GM23338 (cell line): ENCODE measurements at regions not wholly inside any gene's neighbourhood (a gene's known extent, or its start where the extent isn't known, plus 50 kb on each side); places are given as distances from the start of the nearest gene placed in this dataset.

Source experiments
- ATAC-seq: fragments of 200-7000 bp; cut with Tn5 transposase; 3 replicates; pipeline ENCODE4 v1.9.1; 2020
- DNase-seq: peaks from one replicate; pipeline ENCODE4 v3.0.0-alpha.2; 2015; ENCODE audit warnings: low spot score
- H2AFZ ChIP-seq: fragments of 200-600 bp; sonication (generic); 2 replicates; pipeline ENCODE4 v1.8.0; 2016; ENCODE audit warnings: antibody characterized with exemption, mild to moderate bottlenecking, moderate library complexity
- H3F3A ChIP-seq: fragments of 200-600 bp; sonication (generic); replicated peaks from 2 replicates; pipeline ENCODE4 v1.8.0; 2017; ENCODE audit warnings: antibody characterized with exemption, mixed run types, low read depth
- H3K27ac ChIP-seq: fragments of 200-600 bp; sonication (generic); 2 replicates; pipeline ENCODE4 v1.6.1; 2016; ENCODE audit warnings: low read depth
- H3K27me3 ChIP-seq: fragments of 200-600 bp; sonication (generic); 2 replicates; pipeline ENCODE4 v1.8.0; 2016; ENCODE audit warnings: mild to moderate bottlenecking, mixed run types, moderate library complexity; ENCODE audit not compliant: insufficient read depth
- H3K36me3 ChIP-seq: fragments of 200-600 bp; sonication (generic); 2 replicates; pipeline ENCODE4 v1.8.0; 2016; ENCODE audit warnings: mild to moderate bottlenecking; ENCODE audit not compliant: insufficient read depth
- H3K4me1 ChIP-seq: fragments of 200-600 bp; sonication (generic); 2 replicates; pipeline ENCODE4 v1.8.0; 2016; ENCODE audit warnings: mild to moderate bottlenecking, moderate library complexity; ENCODE audit not compliant: insufficient read depth
- H3K4me2 ChIP-seq: fragments of 200-600 bp; sonication (generic); 2 replicates; pipeline ENCODE4 v1.7.1; 2017; ENCODE audit warnings: mixed run types
- H3K4me3 ChIP-seq: fragments of 200-600 bp; sonication (generic); 2 replicates; pipeline ENCODE4 v1.6.1; 2016; ENCODE audit warnings: mixed run types
- H3K79me2 ChIP-seq: fragments of 200-600 bp; sonication (generic); replicated peaks from 2 replicates; pipeline ENCODE4 v1.8.0; 2017; ENCODE audit warnings: mild to moderate bottlenecking; ENCODE audit not compliant: insufficient read depth
- H3K9me2 ChIP-seq: fragments of 200-600 bp; sonication (generic); 2 replicates; pipeline ENCODE4 v1.8.0; 2017; ENCODE audit not compliant: insufficient read depth
- H4K20me1 ChIP-seq: fragments of 200-600 bp; sonication (generic); replicated peaks from 2 replicates; pipeline ENCODE4 v1.8.0; 2017; ENCODE audit warnings: mild to moderate bottlenecking; ENCODE audit not compliant: insufficient read depth
- H3K27ac Mint-ChIP-seq: 2 replicates; pipeline ENCODE4 v1.8.0; 2020; ENCODE audit warnings: inconsistent platforms, mild to moderate bottlenecking, moderate library complexity, mixed read lengths
- H3K27me3 Mint-ChIP-seq: 3 replicates; pipeline ENCODE4 v1.8.0; 2022; ENCODE audit warnings: low read depth, mild to moderate bottlenecking, moderate library complexity, mixed read lengths, inconsistent platforms; ENCODE audit not compliant: insufficient read depth, poor library complexity
- H3K36me3 Mint-ChIP-seq: 3 replicates; pipeline ENCODE4 v1.8.0; 2021; ENCODE audit warnings: low read depth, mild to moderate bottlenecking, inconsistent platforms, moderate library complexity, mixed read lengths
- H3K4me1 Mint-ChIP-seq: 3 replicates; pipeline ENCODE4 v1.8.0; 2020; ENCODE audit warnings: mild to moderate bottlenecking, inconsistent platforms, mixed read lengths
- H3K4me3 Mint-ChIP-seq: 3 replicates; pipeline ENCODE4 v1.8.0; 2021; ENCODE audit warnings: moderate library complexity, mild to moderate bottlenecking, inconsistent platforms, mixed read lengths
- H3K9me3 Mint-ChIP-seq: 3 replicates; pipeline ENCODE4 v1.8.0; 2020; ENCODE audit warnings: moderate library complexity, mild to moderate bottlenecking, inconsistent platforms, mixed read lengths
- CREB1 ChIP-seq: fragments of 250-450 bp; sonication (Bioruptor Pico); IDR thresholded peaks from 2 replicates; pipeline ENCODE4 v1.5.0; 2020; ENCODE audit warnings: low read depth, mild to moderate bottlenecking, moderate library complexity
- EZH2 ChIP-seq: fragments of 200-600 bp; sonication (generic); IDR thresholded peaks from one replicate; pipeline ENCODE4 v1.8.0; 2017; ENCODE audit warnings: antibody characterized with exemption, mild to moderate bottlenecking, low read depth; ENCODE audit not compliant: unreplicated experiment
- JUNB ChIP-seq: IDR thresholded peaks from one replicate; pipeline ENCODE4 v1.6.1; 2016; ENCODE audit warnings: antibody characterized with exemption; ENCODE audit not compliant: unreplicated experiment
- NANOG ChIP-seq: IDR thresholded peaks from 2 replicates; pipeline ENCODE4 v1.6.1; 2016; ENCODE audit warnings: antibody characterized with exemption, borderline replicate concordance
- POLR2AphosphoS5 ChIP-seq: IDR thresholded peaks from 2 replicates; pipeline ENCODE4 v1.6.1; 2016; ENCODE audit warnings: antibody characterized with exemption, low read depth
- STAT1 ChIP-seq: IDR thresholded peaks from one replicate; pipeline ENCODE4 v1.6.1; 2016; ENCODE audit warnings: antibody characterized with exemption; ENCODE audit not compliant: unreplicated experiment
- ZNF331 ChIP-seq: fragments of 250-450 bp; sonication (Bioruptor Pico); IDR thresholded peaks from 2 replicates; pipeline ENCODE4 v1.5.0; 2020; ENCODE audit warnings: low read depth, mild to moderate bottlenecking, moderate library complexity
- TF ChIP-seq, protein P1 (sequence below): IDR thresholded peaks from one replicate; pipeline ENCODE4 v1.6.1; 2018; ENCODE audit warnings: antibody characterized with exemption; ENCODE audit not compliant: unreplicated experiment
- TF ChIP-seq, protein P2 (sequence below): IDR thresholded peaks from 2 replicates; pipeline ENCODE4 v1.6.1; 2016; ENCODE audit warnings: antibody characterized with exemption
- TF ChIP-seq, protein P3 (sequence below), 2 experiments: fragments of 200-600 bp in 1 of 2; sonication (generic) in 1 of 2; conservative IDR thresholded peaks; 2 replicates each; pipeline versions ENCODE4 v1.5.1 to v1.6.1; 2016 to 2017; ENCODE audit warnings: antibody characterized with exemption in 2 of 2, low read depth in 2 of 2, mild to moderate bottlenecking in 2 of 2, moderate library complexity in 1 of 2
- TF ChIP-seq, protein P4 (sequence below): fragments of 250-450 bp; sonication (Bioruptor Pico); IDR thresholded peaks from 2 replicates; pipeline ENCODE4 v1.5.0; 2020; ENCODE audit warnings: mild to moderate bottlenecking, moderate library complexity

DNA sequence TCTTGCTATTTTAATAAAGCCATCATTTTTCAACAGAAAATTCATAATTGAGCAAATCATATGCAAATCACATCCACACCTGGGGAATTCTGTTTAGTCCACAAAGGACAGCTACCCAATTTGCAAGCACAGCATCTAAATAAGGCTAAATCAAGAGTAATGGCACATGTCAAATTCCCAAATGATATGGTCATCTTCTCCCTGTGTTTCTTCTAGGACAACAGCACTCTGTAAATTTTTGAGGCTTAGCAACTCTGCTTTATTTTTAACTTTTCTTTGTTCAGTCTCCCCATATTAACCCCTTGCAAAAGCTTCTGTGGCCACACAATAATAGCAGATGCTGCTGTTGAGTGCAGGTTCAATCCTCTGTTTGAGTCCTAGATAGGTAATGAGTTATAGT, 155.6 kb upstream of the DAAM1 start (continued):
- TF ChIP-seq, protein P1, sequence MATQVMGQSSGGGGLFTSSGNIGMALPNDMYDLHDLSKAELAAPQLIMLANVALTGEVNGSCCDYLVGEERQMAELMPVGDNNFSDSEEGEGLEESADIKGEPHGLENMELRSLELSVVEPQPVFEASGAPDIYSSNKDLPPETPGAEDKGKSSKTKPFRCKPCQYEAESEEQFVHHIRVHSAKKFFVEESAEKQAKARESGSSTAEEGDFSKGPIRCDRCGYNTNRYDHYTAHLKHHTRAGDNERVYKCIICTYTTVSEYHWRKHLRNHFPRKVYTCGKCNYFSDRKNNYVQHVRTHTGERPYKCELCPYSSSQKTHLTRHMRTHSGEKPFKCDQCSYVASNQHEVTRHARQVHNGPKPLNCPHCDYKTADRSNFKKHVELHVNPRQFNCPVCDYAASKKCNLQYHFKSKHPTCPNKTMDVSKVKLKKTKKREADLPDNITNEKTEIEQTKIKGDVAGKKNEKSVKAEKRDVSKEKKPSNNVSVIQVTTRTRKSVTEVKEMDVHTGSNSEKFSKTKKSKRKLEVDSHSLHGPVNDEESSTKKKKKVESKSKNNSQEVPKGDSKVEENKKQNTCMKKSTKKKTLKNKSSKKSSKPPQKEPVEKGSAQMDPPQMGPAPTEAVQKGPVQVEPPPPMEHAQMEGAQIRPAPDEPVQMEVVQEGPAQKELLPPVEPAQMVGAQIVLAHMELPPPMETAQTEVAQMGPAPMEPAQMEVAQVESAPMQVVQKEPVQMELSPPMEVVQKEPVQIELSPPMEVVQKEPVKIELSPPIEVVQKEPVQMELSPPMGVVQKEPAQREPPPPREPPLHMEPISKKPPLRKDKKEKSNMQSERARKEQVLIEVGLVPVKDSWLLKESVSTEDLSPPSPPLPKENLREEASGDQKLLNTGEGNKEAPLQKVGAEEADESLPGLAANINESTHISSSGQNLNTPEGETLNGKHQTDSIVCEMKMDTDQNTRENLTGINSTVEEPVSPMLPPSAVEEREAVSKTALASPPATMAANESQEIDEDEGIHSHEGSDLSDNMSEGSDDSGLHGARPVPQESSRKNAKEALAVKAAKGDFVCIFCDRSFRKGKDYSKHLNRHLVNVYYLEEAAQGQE, result no peak
- TF ChIP-seq EZH2 (no peak), POLR2AphosphoS5 (no peak)
- TF ChIP-seq, protein P2, sequence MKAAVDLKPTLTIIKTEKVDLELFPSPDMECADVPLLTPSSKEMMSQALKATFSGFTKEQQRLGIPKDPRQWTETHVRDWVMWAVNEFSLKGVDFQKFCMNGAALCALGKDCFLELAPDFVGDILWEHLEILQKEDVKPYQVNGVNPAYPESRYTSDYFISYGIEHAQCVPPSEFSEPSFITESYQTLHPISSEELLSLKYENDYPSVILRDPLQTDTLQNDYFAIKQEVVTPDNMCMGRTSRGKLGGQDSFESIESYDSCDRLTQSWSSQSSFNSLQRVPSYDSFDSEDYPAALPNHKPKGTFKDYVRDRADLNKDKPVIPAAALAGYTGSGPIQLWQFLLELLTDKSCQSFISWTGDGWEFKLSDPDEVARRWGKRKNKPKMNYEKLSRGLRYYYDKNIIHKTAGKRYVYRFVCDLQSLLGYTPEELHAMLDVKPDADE, result no peak

DNA sequence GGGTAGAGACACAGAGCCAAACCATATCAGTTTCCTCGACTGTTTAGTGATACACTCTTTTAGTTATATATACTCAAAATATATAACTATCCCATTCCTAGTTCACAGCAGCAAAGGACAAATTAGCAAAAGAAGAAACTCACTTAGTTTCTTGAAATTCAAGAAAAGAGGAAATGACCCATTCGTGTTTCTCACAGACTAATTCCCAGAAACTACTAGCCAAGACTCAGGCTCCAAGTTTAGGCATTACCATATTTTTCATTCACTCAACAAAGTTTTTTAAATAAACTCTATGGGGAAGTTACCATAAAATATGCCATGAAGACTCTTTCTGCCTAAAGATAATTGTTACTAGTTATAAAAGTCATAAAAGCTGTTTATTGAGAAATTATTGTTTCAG, 152.3 kb upstream of the DAAM1 start:
- Histone ChIP-seq H3K4me3 (no peak overlapping the region), H3K4me1 (no peaks in the 10 kb centered on the region), H3K36me3 (no peaks in the 10 kb centered on the region), H3K79me2 (no peaks in the 10 kb centered on the region), H3K27me3 (no peaks in the 10 kb centered on the region), H3K9me2 (no peaks in the 10 kb centered on the region), H3K27ac (no peak overlapping the region), H4K20me1 (no peaks in the 10 kb centered on the region), H3K4me2 (no peak overlapping the region), H3F3A (no peaks in the 10 kb centered on the region), H2AFZ (no peak overlapping the region)
- no peak for DNase-seq
- no peak overlapping the region for H3K4me3 Mint-ChIP-seq
- no peaks in the 10 kb centered on the region for H3K4me1 Mint-ChIP-seq
- ATAC-seq, result no peak
- no peaks in the 10 kb centered on the region for H3K27me3 Mint-ChIP-seq
- no peak overlapping the region for H3K27ac Mint-ChIP-seq
- H3K36me3 Mint-ChIP-seq, result no peaks in the 10 kb centered on the region; the same call in 2 of the 3 replicates
- no peaks in the 10 kb centered on the region for H3K9me3 Mint-ChIP-seq
- TF ChIP-seq EZH2 (no peak), STAT1 (no peak), NANOG (no peak), JUNB (no peak), ZNF331 (CRISPR knock-in tag) (no peak), CREB1 (CRISPR knock-in tag) (no peak), POLR2AphosphoS5 (no peak)
- TF ChIP-seq, protein P2, result no peak
- TF ChIP-seq, protein P3, sequence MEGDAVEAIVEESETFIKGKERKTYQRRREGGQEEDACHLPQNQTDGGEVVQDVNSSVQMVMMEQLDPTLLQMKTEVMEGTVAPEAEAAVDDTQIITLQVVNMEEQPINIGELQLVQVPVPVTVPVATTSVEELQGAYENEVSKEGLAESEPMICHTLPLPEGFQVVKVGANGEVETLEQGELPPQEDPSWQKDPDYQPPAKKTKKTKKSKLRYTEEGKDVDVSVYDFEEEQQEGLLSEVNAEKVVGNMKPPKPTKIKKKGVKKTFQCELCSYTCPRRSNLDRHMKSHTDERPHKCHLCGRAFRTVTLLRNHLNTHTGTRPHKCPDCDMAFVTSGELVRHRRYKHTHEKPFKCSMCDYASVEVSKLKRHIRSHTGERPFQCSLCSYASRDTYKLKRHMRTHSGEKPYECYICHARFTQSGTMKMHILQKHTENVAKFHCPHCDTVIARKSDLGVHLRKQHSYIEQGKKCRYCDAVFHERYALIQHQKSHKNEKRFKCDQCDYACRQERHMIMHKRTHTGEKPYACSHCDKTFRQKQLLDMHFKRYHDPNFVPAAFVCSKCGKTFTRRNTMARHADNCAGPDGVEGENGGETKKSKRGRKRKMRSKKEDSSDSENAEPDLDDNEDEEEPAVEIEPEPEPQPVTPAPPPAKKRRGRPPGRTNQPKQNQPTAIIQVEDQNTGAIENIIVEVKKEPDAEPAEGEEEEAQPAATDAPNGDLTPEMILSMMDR (conservative IDR thresholded peaks at IDR 0.05; ENCODE audit: low read depth in 2 of 2), result no peak
- TF ChIP-seq, protein P4, sequence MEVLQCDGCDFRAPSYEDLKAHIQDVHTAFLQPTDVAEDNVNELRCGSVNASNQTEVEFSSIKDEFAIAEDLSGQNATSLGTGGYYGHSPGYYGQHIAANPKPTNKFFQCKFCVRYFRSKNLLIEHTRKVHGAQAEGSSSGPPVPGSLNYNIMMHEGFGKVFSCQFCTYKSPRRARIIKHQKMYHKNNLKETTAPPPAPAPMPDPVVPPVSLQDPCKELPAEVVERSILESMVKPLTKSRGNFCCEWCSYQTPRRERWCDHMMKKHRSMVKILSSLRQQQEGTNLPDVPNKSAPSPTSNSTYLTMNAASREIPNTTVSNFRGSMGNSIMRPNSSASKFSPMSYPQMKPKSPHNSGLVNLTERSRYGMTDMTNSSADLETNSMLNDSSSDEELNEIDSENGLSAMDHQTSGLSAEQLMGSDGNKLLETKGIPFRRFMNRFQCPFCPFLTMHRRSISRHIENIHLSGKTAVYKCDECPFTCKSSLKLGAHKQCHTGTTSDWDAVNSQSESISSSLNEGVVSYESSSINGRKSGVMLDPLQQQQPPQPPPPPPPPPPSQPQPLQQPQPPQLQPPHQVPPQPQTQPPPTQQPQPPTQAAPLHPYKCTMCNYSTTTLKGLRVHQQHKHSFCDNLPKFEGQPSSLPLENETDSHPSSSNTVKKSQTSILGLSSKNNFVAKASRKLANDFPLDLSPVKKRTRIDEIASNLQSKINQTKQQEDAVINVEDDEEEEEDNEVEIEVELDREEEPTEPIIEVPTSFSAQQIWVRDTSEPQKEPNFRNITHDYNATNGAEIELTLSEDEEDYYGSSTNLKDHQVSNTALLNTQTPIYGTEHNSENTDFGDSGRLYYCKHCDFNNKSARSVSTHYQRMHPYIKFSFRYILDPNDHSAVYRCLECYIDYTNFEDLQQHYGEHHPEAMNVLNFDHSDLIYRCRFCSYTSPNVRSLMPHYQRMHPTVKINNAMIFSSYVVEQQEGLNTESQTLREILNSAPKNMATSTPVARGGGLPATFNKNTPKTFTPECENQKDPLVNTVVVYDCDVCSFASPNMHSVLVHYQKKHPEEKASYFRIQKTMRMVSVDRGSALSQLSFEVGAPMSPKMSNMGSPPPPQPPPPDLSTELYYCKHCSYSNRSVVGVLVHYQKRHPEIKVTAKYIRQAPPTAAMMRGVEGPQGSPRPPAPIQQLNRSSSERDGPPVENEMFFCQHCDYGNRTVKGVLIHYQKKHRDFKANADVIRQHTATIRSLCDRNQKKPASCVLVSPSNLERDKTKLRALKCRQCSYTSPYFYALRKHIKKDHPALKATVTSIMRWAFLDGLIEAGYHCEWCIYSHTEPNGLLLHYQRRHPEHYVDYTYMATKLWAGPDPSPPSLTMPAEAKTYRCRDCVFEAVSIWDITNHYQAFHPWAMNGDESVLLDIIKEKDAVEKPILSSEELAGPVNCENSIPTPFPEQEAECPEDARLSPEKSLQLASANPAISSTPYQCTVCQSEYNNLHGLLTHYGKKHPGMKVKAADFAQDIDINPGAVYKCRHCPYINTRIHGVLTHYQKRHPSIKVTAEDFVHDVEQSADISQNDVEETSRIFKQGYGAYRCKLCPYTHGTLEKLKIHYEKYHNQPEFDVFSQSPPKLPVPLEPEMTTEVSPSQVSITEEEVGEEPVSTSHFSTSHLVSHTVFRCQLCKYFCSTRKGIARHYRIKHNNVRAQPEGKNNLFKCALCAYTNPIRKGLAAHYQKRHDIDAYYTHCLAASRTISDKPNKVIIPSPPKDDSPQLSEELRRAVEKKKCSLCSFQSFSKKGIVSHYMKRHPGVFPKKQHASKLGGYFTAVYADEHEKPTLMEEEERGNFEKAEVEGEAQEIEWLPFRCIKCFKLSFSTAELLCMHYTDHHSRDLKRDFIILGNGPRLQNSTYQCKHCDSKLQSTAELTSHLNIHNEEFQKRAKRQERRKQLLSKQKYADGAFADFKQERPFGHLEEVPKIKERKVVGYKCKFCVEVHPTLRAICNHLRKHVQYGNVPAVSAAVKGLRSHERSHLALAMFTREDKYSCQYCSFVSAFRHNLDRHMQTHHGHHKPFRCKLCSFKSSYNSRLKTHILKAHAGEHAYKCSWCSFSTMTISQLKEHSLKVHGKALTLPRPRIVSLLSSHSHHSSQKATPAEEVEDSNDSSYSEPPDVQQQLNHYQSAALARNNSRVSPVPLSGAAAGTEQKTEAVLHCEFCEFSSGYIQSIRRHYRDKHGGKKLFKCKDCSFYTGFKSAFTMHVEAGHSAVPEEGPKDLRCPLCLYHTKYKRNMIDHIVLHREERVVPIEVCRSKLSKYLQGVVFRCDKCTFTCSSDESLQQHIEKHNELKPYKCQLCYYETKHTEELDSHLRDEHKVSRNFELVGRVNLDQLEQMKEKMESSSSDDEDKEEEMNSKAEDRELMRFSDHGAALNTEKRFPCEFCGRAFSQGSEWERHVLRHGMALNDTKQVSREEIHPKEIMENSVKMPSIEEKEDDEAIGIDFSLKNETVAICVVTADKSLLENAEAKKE (CRISPR knock-in tag), result no peak
